A549 (cell line): ENCODE measurements at regions not wholly inside any gene's neighbourhood (a gene's known extent, or its start where the extent isn't known, plus 50 kb on each side); places are given as distances from the start of the nearest gene placed in this dataset.

Experiments used
- ATAC-seq, 2 experiments: fragments of 200-7000 bp in 1 of 2; fragments of >200 bp in 1 of 2; cut with Nextera tagmentation in 1 of 2; cut with Tn5 transposase in 1 of 2; 3 replicates each; pipeline versions ENCODE4 v1.8.0 to v1.9.1; 2018 to 2020; ENCODE audit warnings: mild to moderate bottlenecking in 1 of 2, moderate library complexity in 1 of 2
- CTCF ChIA-PET: fragments of 300-600 bp; sonication (Branson Sonifier 250); formaldehyde crosslinking; extraction: SDS; loops from one replicate; lab custom pipeline; 2021; ENCODE audit warnings: antibody characterized with exemption, inconsistent platforms; lab: Yijun Ruan, JAX
- POLR2A ChIA-PET: fragments of 350-600 bp; formaldehyde crosslinking; extraction: SDS; loops from one replicate; lab custom pipeline; 2021; ENCODE audit warnings: antibody characterized with exemption, inconsistent platforms; lab: Yijun Ruan, JAX
- DNase-seq, 2 experiments: peaks; one replicate each; pipeline versions ENCODE4 v3.0.0 to v3.0.0-alpha.2; 2011 to 2016; ENCODE audit warnings: low read depth in 1 of 2, low spot score in 1 of 2
- FAIRE-seq: peaks from 2 replicates; lab custom pipeline; 2011; peaks lifted over from hg19 to GRCh38; lab: Jason Lieb, UNC
- H3K27ac ChIP-seq, 2 experiments: fragments of >200 bp; sonication (Bioruptor Twin); formaldehyde crosslinking; 3 replicates each; pipeline ENCODE4 v1.5.1; 2016 to 2017
- H3K4me1 ChIP-seq: fragments of >200 bp; sonication (Bioruptor Twin); formaldehyde crosslinking; 3 replicates; pipeline ENCODE4 v1.6.1; 2016
- H3K4me2 ChIP-seq: fragments of >200 bp; sonication (Bioruptor Twin); formaldehyde crosslinking; 3 replicates; pipeline ENCODE4 v1.6.1; 2016
- H3K4me3 ChIP-seq: fragments of >200 bp; sonication (Bioruptor Twin); formaldehyde crosslinking; 3 replicates; pipeline ENCODE4 v1.5.1; 2016
- H3K9me3 ChIP-seq: fragments of >200 bp; sonication (Bioruptor Twin); formaldehyde crosslinking; 3 replicates; pipeline ENCODE4 v1.6.1; 2016
- CBX2 ChIP-seq: fragments of 200-600 bp; sonication (generic); IDR thresholded peaks from 2 replicates; pipeline ENCODE4 v1.6.1; 2016; ENCODE audit warnings: low read depth, mild to moderate bottlenecking, borderline replicate concordance
- EHMT2 ChIP-seq: fragments of 200-600 bp; sonication (generic); IDR thresholded peaks from 2 replicates; pipeline ENCODE4 v1.6.1; 2016; ENCODE audit warnings: antibody characterized with exemption, low read depth, mild to moderate bottlenecking, moderate library complexity
- EP300 ChIP-seq, 2 experiments: fragments of >200 bp; sonication (Bioruptor Twin); formaldehyde crosslinking; IDR thresholded peaks; 2 replicates in 1 of 2; 3 replicates in 1 of 2; pipeline ENCODE4 v1.6.1; 2016 to 2017
- FOSL2 ChIP-seq, 2 experiments: fragments of 450-650 bp in 1 of 2; fragments of >200 bp in 1 of 2; sonication (Bioruptor Twin) in 1 of 2; formaldehyde crosslinking; IDR thresholded peaks; 2 replicates each; pipeline versions ENCODE4 v1.5.0 to v1.6.1; 2016 to 2020; ENCODE audit warnings: mild to moderate bottlenecking in 1 of 2, moderate library complexity in 1 of 2
- FOXS1 ChIP-seq: fragments of 250-450 bp; sonication (Bioruptor Pico); IDR thresholded peaks from 2 replicates; pipeline ENCODE4 v1.5.0; 2020; ENCODE audit warnings: mild to moderate bottlenecking, moderate library complexity
- GATA3 ChIP-seq: IDR thresholded peaks from 2 replicates; pipeline ENCODE4 v1.6.1; 2012; ENCODE audit warnings: borderline replicate concordance
- HDAC2 ChIP-seq: fragments of 200-600 bp; sonication (generic); IDR thresholded peaks from 2 replicates; pipeline ENCODE4 v1.6.1; 2016
- HEYL ChIP-seq: fragments of 250-450 bp; sonication (Bioruptor Pico); IDR thresholded peaks from 2 replicates; pipeline ENCODE4 v1.8.0; 2021; ENCODE audit warnings: mild to moderate bottlenecking, moderate library complexity
- HOXB5 ChIP-seq: fragments of 250-450 bp; sonication (Bioruptor Pico); IDR thresholded peaks from 2 replicates; pipeline ENCODE4 v1.5.0; 2020; ENCODE audit warnings: mild to moderate bottlenecking, moderate library complexity
- JUN ChIP-seq, 2 experiments: fragments of >200 bp; sonication (Bioruptor Twin); formaldehyde crosslinking; IDR thresholded peaks; 2 replicates in 1 of 2; 3 replicates in 1 of 2; pipeline ENCODE4 v1.6.1; 2016 to 2017
- KDM1A ChIP-seq: fragments of 200-600 bp; sonication (generic); IDR thresholded peaks from 2 replicates; pipeline ENCODE4 v1.6.1; 2016; ENCODE audit warnings: low read depth, mild to moderate bottlenecking
- KDM5A ChIP-seq: fragments of 200-600 bp; sonication (generic); IDR thresholded peaks from 2 replicates; pipeline ENCODE4 v1.6.1; 2016; ENCODE audit warnings: antibody characterized with exemption, mild to moderate bottlenecking
- MAFK ChIP-seq: fragments of 450-650 bp; IDR thresholded peaks from 2 replicates; pipeline ENCODE4 v1.6.1; 2014; ENCODE audit not compliant: partially characterized antibody
- MYC ChIP-seq: IDR thresholded peaks from 2 replicates; pipeline ENCODE4 v1.6.1; 2012; ENCODE audit warnings: mild to moderate bottlenecking, inconsistent platforms, low read length, improper control_type of control experiment, borderline replicate concordance
- NFE2L2 ChIP-seq: fragments of 150-350 bp; conservative IDR thresholded peaks from 2 replicates; pipeline ENCODE4 v1.6.1; 2014; ENCODE audit warnings: low read length
- POLR2AphosphoS2 ChIP-seq: conservative IDR thresholded peaks from 2 replicates; pipeline ENCODE4 v1.6.1; 2012; ENCODE audit warnings: low read length, improper control_type of control experiment, inconsistent platforms
- RAD21 ChIP-seq, 2 experiments: fragments of >200 bp in 1 of 2; sonication (Bioruptor Twin) in 1 of 2; formaldehyde crosslinking in 1 of 2; IDR thresholded peaks in 1 of 2; conservative IDR thresholded peaks in 1 of 2; 2 replicates in 1 of 2; 3 replicates in 1 of 2; pipeline ENCODE4 v1.6.1; 2012 to 2018; ENCODE audit warnings: inconsistent platforms in 1 of 2
- RARB ChIP-seq: fragments of 250-450 bp; sonication (Bioruptor Pico); IDR thresholded peaks from 2 replicates; pipeline ENCODE4 v1.8.0; 2021; ENCODE audit warnings: mild to moderate bottlenecking, moderate library complexity
- RFX5 ChIP-seq: fragments of 450-650 bp; IDR thresholded peaks from 2 replicates; pipeline ENCODE4 v1.7.1; 2014; ENCODE audit warnings: antibody characterized with exemption, mild to moderate bottlenecking, moderate library complexity
- SMC3 ChIP-seq: fragments of >200 bp; sonication (Bioruptor Twin); formaldehyde crosslinking; IDR thresholded peaks from 3 replicates; pipeline ENCODE4 v1.6.1; 2018; ENCODE audit warnings: inconsistent platforms
- SREBF2 ChIP-seq: fragments of 450-650 bp; IDR thresholded peaks from 2 replicates; pipeline ENCODE4 v1.6.1; 2014; ENCODE audit warnings: mild to moderate bottlenecking, moderate library complexity
- TFCP2L1 ChIP-seq: fragments of 250-450 bp; sonication (Bioruptor Pico); IDR thresholded peaks from 2 replicates; pipeline ENCODE4 v1.5.0; 2021; ENCODE audit warnings: mild to moderate bottlenecking
- ZC3H11A ChIP-seq: fragments of 450-650 bp; IDR thresholded peaks from 2 replicates; pipeline ENCODE4 v1.6.1; 2014; ENCODE audit warnings: antibody characterized with exemption, mild to moderate bottlenecking
- WGBS: methylation state at CpG from one replicate; pipeline ENCODE4 v1.1.6; 2017; ENCODE audit errors: missing lambda C conversion rate; 5-methylcytosine and 5-hydroxymethylcytosine counted together
- TF ChIP-seq, protein P1 (sequence below): fragments of >200 bp; sonication (Bioruptor Twin); formaldehyde crosslinking; IDR thresholded peaks from 3 replicates; pipeline ENCODE4 v1.6.1; 2016
- TF ChIP-seq, protein P2 (sequence below): fragments of 150-350 bp; IDR thresholded peaks from 2 replicates; pipeline ENCODE4 v1.6.1; 2014; ENCODE audit warnings: low read depth, mild to moderate bottlenecking, low read length
- TF ChIP-seq, protein P3 (sequence below): fragments of 250-450 bp; sonication (Bioruptor Pico); IDR thresholded peaks from 2 replicates; pipeline ENCODE4 v1.5.0; 2021; ENCODE audit warnings: mild to moderate bottlenecking, moderate library complexity, borderline replicate concordance

DNA sequence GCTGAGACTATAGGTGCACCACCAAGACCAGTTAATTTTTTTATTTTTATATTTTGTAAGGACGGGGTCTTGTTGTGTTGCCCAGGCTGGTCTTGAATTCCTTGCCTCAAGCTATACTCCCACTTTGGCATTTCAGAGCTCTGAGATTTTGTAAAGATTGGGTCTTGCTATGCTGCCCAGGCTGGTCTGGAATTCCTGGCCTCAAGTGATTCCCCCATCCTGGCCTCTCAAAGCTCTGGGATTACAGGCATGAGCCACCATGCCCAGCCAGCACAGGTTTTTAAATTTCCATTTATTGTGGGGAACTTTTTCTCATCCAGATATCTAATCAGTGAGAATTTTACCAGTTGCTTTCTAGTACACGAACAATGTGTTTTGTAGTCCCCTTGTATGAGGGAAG, 156.1 kb upstream of the VLDLR start:
- WGBS: 54% methylated on average over 2 of the region's 2 CpGs

DNA sequence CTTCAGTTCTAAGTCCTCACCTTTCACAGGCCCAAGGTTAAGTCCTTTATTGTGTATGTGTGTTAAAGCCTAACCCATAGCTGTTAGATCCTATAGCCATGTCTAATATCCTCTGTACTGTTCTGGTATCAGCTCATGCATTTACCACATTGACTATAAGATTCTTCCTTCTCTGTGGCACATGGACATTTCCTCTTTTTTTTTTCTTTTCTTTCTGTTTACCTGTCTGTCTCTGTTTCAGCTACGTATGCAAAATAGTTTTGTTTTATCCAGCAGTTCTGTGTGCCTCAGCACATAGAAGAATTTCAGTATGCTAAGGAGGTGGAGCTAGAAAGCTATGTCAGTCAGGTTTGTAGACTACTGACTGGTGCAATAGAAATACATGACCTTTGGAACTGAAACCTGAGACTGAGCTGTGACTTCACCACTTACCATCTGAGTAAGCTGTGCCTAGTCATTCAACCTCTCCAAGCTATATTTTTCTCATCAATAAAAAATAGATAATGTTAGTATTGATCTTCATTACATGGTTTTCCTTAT, 155.6 kb upstream of the VLDLR start:
- peak; percentile 31 to 78 for DNase-seq
- 17% methylated on average over 1 of the region's 1 CpG for WGBS

More for the DNA sequence above, 156.1 kb upstream of the VLDLR start:
- ATAC-seq: no peak
- peaks cover 10% of the 10 kb centered on the region; the same call in 1 of the 3 replicates for H3K9me3 ChIP-seq
- H3K4me1 ChIP-seq: peaks cover 19% of the 10 kb centered on the region
- POLR2A ChIA-PET: no interaction called here
- TF ChIP-seq RAD21 (conservative IDR thresholded peaks at IDR 0.05 in 1 of 2, IDR thresholded peaks at IDR 0.05 in 1 of 2): no peak
- no peak for TF ChIP-seq FOSL2 (IDR thresholded peaks at IDR 0.05)
- TF ChIP-seq FOSL2 (CRISPR knock-in tag; IDR thresholded peaks at IDR 0.05): no peak
- no peak for TF ChIP-seq ZC3H11A
- TF ChIP-seq POLR2AphosphoS2: no peak
- no peak for TF ChIP-seq GATA3
- no peak for TF ChIP-seq RFX5
- TF ChIP-seq TFCP2L1 (CRISPR knock-in tag): no peak
- TF ChIP-seq, protein P1, sequence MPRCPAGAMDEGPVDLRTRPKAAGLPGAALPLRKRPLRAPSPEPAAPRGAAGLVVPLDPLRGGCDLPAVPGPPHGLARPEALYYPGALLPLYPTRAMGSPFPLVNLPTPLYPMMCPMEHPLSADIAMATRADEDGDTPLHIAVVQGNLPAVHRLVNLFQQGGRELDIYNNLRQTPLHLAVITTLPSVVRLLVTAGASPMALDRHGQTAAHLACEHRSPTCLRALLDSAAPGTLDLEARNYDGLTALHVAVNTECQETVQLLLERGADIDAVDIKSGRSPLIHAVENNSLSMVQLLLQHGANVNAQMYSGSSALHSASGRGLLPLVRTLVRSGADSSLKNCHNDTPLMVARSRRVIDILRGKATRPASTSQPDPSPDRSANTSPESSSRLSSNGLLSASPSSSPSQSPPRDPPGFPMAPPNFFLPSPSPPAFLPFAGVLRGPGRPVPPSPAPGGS: no peak
- TF ChIP-seq, all 56 proteins: peak for 0
- CTCF ChIA-PET: no interaction called here
- FAIRE-seq: no peak
- no peak for DNase-seq
- peak overlapping the region; percentile 53 for H3K4me2 ChIP-seq
- peak overlapping the region; percentile 18 to 68; a peak in 3 of 6 replicates for H3K27ac ChIP-seq
- H3K4me3 ChIP-seq: no peak overlapping the region

DNA sequence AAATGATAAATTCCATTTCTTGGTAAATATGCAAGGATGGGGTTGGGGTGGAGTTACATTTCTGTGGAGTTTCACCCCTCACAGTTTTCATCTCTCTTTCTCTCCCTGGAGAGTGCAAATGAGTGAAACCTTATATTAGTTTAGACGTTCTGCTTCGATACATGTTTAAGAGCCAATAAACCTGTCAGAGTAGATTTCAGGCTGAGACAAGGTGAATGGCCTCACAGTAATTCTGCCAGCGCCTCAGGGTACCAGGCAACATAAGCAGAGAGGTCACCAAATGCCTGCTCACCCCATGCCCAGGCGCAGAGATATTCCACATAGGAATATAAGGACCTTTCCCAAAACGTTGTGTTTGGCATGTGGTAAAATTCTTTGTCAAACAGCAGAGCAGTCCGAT, 154.9 kb upstream of the VLDLR start:
- no peak for FAIRE-seq
- WGBS: 55% methylated on average over 6 of the region's 6 CpGs
- Histone ChIP-seq H3K27ac (peak overlapping the region; percentile 41 to 67), H3K9me3 (peaks cover 10% of the 10 kb centered on the region; the same call in 1 of the 3 replicates), H3K4me3 (no peak overlapping the region), H3K4me1 (peaks cover 19% of the 10 kb centered on the region)
- ATAC-seq: no peak
- no peak for DNase-seq
- TF ChIP-seq MYC (no peak), HEYL (CRISPR knock-in tag) (no peak), NFE2L2 (no peak)
- TF ChIP-seq, all 56 proteins: peak for 0
- ChIA-PET POLR2A (no interaction called here), CTCF (no interaction called here)
- peak overlapping the region; percentile 53 for H3K4me2 ChIP-seq

More for the DNA sequence above, 155.6 kb upstream of the VLDLR start:
- no peak overlapping the region for H3K4me3 ChIP-seq
- peaks cover 19% of the 10 kb centered on the region for H3K4me1 ChIP-seq
- FAIRE-seq (peak; percentile 95), ATAC-seq (peak; percentile 97 to 98)
- H3K27ac ChIP-seq: peak overlapping the region; percentile 41 to 68; a peak in 3 of 6 replicates
- POLR2A ChIA-PET: no interaction called here
- H3K9me3 ChIP-seq: peaks cover 10% of the 10 kb centered on the region; the same call in 1 of the 3 replicates
- peak overlapping the region; percentile 53 for H3K4me2 ChIP-seq
- TF ChIP-seq MAFK: peak; percentile 71
- no peak for TF ChIP-seq HOXB5 (CRISPR knock-in tag)
- no peak for TF ChIP-seq HDAC2
- no peak for TF ChIP-seq FOXS1 (CRISPR knock-in tag)
- no peak for TF ChIP-seq JUN (IDR thresholded peaks at IDR 0.05)
- TF ChIP-seq, protein P2, sequence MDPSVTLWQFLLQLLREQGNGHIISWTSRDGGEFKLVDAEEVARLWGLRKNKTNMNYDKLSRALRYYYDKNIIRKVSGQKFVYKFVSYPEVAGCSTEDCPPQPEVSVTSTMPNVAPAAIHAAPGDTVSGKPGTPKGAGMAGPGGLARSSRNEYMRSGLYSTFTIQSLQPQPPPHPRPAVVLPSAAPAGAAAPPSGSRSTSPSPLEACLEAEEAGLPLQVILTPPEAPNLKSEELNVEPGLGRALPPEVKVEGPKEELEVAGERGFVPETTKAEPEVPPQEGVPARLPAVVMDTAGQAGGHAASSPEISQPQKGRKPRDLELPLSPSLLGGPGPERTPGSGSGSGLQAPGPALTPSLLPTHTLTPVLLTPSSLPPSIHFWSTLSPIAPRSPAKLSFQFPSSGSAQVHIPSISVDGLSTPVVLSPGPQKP: no peak
- CTCF ChIA-PET: no interaction called here

DNA sequence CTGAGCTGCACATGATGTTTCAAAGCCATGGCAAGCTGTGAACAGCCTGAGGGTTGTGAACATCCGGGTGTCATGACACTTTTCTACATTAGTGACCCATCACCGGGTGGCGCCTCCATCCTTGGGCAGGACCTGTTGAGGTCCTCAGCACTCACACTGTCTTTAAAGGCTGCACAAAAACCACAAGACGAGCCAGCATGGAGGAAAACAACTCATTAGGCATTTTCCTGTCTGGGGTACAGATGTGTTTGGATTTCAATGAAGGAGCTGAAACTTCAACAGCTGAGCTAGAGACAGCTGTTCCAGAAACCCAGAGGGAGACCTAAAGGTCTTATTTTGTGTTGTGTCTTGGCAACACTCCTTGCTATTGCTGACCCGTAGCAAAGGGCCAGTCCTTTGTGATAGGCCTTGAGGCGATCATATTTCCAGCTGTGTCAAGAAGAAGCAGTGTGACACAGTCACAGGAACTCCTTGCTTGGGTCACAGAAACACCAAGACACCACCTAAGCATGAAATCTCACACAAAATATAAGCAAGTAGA, 151.8 kb upstream of the VLDLR start:
- 42% methylated on average over 6 of the region's 6 CpGs for WGBS
- H3K4me1 ChIP-seq: peaks cover 19% of the 10 kb centered on the region
- ATAC-seq: peak; percentile 70 to 82; a peak in 4 of 6 replicates
- DNase-seq: peak in 1 of 2 experiments; percentile 48
- POLR2A ChIA-PET: no interaction called here
- CTCF ChIA-PET: no interaction called here
- no peak overlapping the region for H3K4me3 ChIP-seq
- no peak for FAIRE-seq
- H3K9me3 ChIP-seq: peaks cover 2% of the 10 kb centered on the region; the same call in 1 of the 3 replicates
- H3K4me2 ChIP-seq: no peak overlapping the region
- peak overlapping the region in 1 of 2 experiments; percentile 13; a peak in 2 of 6 replicates for H3K27ac ChIP-seq
- TF ChIP-seq, protein P3, sequence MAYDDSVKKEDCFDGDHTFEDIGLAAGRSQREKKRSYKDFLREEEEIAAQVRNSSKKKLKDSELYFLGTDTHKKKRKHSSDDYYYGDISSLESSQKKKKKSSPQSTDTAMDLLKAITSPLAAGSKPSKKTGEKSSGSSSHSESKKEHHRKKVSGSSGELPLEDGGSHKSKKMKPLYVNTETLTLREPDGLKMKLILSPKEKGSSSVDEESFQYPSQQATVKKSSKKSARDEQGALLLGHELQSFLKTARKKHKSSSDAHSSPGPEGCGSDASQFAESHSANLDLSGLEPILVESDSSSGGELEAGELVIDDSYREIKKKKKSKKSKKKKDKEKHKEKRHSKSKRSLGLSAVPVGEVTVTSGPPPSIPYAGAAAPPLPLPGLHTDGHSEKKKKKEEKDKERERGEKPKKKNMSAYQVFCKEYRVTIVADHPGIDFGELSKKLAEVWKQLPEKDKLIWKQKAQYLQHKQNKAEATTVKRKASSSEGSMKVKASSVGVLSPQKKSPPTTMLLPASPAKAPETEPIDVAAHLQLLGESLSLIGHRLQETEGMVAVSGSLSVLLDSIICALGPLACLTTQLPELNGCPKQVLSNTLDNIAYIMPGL (CRISPR knock-in tag): no peak
- TF ChIP-seq KDM1A: no peak
- TF ChIP-seq EP300 (IDR thresholded peaks at IDR 0.05): no peak
- TF ChIP-seq CBX2: no peak
- TF ChIP-seq KDM5A: no peak
- TF ChIP-seq SMC3: peak; percentile 61
- TF ChIP-seq EHMT2: no peak
- TF ChIP-seq, protein P2: no peak
- no peak for TF ChIP-seq SREBF2
- TF ChIP-seq RARB: no peak
